ENCODE measurements at regions not wholly inside any gene's neighbourhood (a gene's known extent, or its start where the extent isn't known, plus 50 kb on each side); places are given as distances from the start of the nearest gene placed in this dataset.
"Not testable (repeated sequence)": the region's sequence is repeated elsewhere in the genome, so short reads cannot be mapped to it uniquely, and the experiment has no call there.

- no peak for DNase-seq
Observed at GRCh38 chr1:5165762-5166161, 511.4 kb downstream of the AJAP1 start.

GRCh38 chr1:5164158-5164557 is 509.7 kb downstream of the AJAP1 start:
- DNase-seq = no peak

- no peak for DNase-seq
Observed at GRCh38 chr1:5161372-5161771, 507.0 kb downstream of the AJAP1 start.

- no peak for DNase-seq
Observed at GRCh38 chr1:5157175-5157574, 502.8 kb downstream of the AJAP1 start.

GRCh38 chr1:5156416-5157120 is 502.2 kb downstream of the AJAP1 start:
- no peak for DNase-seq

- no peak for DNase-seq
Observed at GRCh38 chr1:5151511-5151910, 497.1 kb downstream of the AJAP1 start.

- no peak for DNase-seq
Observed at GRCh38 chr1:5150191-5150590, 495.8 kb downstream of the AJAP1 start.

GRCh38 chr1:5147806-5148205 is 493.4 kb downstream of the AJAP1 start:
- no peak for DNase-seq

GRCh38 chr1:5142389-5142788 is 488.0 kb downstream of the AJAP1 start:
- no peak for DNase-seq

- DNase-seq = no peak
Observed at GRCh38 chr1:5141750-5142149, 487.3 kb downstream of the AJAP1 start.

- no peak for DNase-seq
Observed at GRCh38 chr1:5140962-5141361, 486.6 kb downstream of the AJAP1 start.

- no peak for DNase-seq
Observed at GRCh38 chr1:5140136-5140535, 485.7 kb downstream of the AJAP1 start.

GRCh38 chr1:5129746-5130355 is 475.4 kb downstream of the AJAP1 start:
- no peak for DNase-seq

- DNase-seq = no peak
Observed at GRCh38 chr1:5125208-5125607, 470.8 kb downstream of the AJAP1 start.

GRCh38 chr1:5120559-5120958 is 466.1 kb downstream of the AJAP1 start:
- DNase-seq = no peak

- no peak for DNase-seq
Observed at GRCh38 chr1:5119366-5120234, 465.2 kb downstream of the AJAP1 start.

GRCh38 chr1:5118771-5119170 is 464.4 kb downstream of the AJAP1 start:
- not testable (repeated sequence) for DNase-seq

GRCh38 chr1:5118292-5118691 is 463.9 kb downstream of the AJAP1 start:
- DNase-seq = not testable (repeated sequence)

- no peak for DNase-seq
Observed at GRCh38 chr1:5111581-5111980, 457.2 kb downstream of the AJAP1 start.

GRCh38 chr1:5110508-5110907 is 456.1 kb downstream of the AJAP1 start:
- DNase-seq = no peak

- DNase-seq = no peak
Observed at GRCh38 chr1:5109633-5110032, 455.2 kb downstream of the AJAP1 start.

GRCh38 chr1:5108740-5109139 is 454.3 kb downstream of the AJAP1 start:
- no peak for DNase-seq

GRCh38 chr1:5105744-5106143 is 451.3 kb downstream of the AJAP1 start:
- DNase-seq = no peak

GRCh38 chr1:5099558-5099957 is 445.1 kb downstream of the AJAP1 start:
- no peak for DNase-seq

Data from activated naive CD4-positive, alpha-beta T cell (primary cell).